CD1c-positive myeloid dendritic cell (primary cell): ENCODE measurements at regions not wholly inside any gene's neighbourhood (a gene's known extent, or its start where the extent isn't known, plus 50 kb on each side); places are given as distances from the start of the nearest gene placed in this dataset.

Source experiments
- DNase-seq: peaks from one replicate; pipeline ENCODE4 v3.0.0-alpha.2; 2016; ENCODE audit errors: extremely low spot score

- no peak for DNase-seq
Measured at GRCh38 chr10:108789336-108789735, 1134.0 kb downstream of the XPNPEP1 start.

GRCh38 chr10:108788891-108789290 is 1134.4 kb downstream of the XPNPEP1 start:
- no peak for DNase-seq

- no peak for DNase-seq
Measured at GRCh38 chr10:108787932-108788331, 1135.4 kb downstream of the XPNPEP1 start.

GRCh38 chr10:108785011-108785410 is 1138.3 kb downstream of the XPNPEP1 start:
- DNase-seq = no peak

- no peak for DNase-seq
Measured at GRCh38 chr10:108784534-108784933, 1138.8 kb downstream of the XPNPEP1 start.

GRCh38 chr10:108783897-108784296 is 1139.4 kb downstream of the XPNPEP1 start:
- peak; percentile 7 for DNase-seq

GRCh38 chr10:108782411-108782810 is 1140.9 kb downstream of the XPNPEP1 start:
- no peak for DNase-seq

GRCh38 chr10:108779501-108779900 is 1143.8 kb downstream of the XPNPEP1 start:
- no peak for DNase-seq

GRCh38 chr10:108775911-108776475 is 1147.3 kb downstream of the XPNPEP1 start:
- DNase-seq = no peak

GRCh38 chr10:108771106-108771505 is 1152.2 kb downstream of the XPNPEP1 start:
- DNase-seq = no peak

- DNase-seq = no peak
Measured at GRCh38 chr10:108765794-108766193, 1157.5 kb downstream of the XPNPEP1 start.

GRCh38 chr10:108757946-108758345 is 1165.4 kb downstream of the XPNPEP1 start:
- DNase-seq = no peak

GRCh38 chr10:108755646-108756045 is 1167.7 kb downstream of the XPNPEP1 start:
- no peak for DNase-seq

- no peak for DNase-seq
Measured at GRCh38 chr10:108753326-108753725, 1170.0 kb downstream of the XPNPEP1 start.

GRCh38 chr10:108749042-108749441 is 1174.3 kb downstream of the XPNPEP1 start:
- no peak for DNase-seq

GRCh38 chr10:108736111-108736510 is 1187.2 kb downstream of the XPNPEP1 start:
- DNase-seq = no peak

- no peak for DNase-seq
Measured at GRCh38 chr10:108735380-108735779, 1187.9 kb downstream of the XPNPEP1 start.

GRCh38 chr10:108721874-108722273 is 1201.4 kb downstream of the XPNPEP1 start:
- DNase-seq = no peak

GRCh38 chr10:108716352-108716751 is 1207.0 kb downstream of the XPNPEP1 start:
- no peak for DNase-seq

GRCh38 chr10:108709927-108710722 is 1213.2 kb downstream of the XPNPEP1 start:
- no peak for DNase-seq

- DNase-seq = no peak
Measured at GRCh38 chr10:108708363-108708762, 1214.9 kb downstream of the XPNPEP1 start.

GRCh38 chr10:108696792-108697477 is 1226.4 kb downstream of the XPNPEP1 start:
- no peak for DNase-seq

GRCh38 chr10:108691126-108691525 is 1232.2 kb downstream of the XPNPEP1 start:
- no peak for DNase-seq
